ENCODE measurements at regions not wholly inside any gene's neighbourhood (a gene's known extent, or its start where the extent isn't known, plus 50 kb on each side); places are given as distances from the start of the nearest gene placed in this dataset.

DNA sequence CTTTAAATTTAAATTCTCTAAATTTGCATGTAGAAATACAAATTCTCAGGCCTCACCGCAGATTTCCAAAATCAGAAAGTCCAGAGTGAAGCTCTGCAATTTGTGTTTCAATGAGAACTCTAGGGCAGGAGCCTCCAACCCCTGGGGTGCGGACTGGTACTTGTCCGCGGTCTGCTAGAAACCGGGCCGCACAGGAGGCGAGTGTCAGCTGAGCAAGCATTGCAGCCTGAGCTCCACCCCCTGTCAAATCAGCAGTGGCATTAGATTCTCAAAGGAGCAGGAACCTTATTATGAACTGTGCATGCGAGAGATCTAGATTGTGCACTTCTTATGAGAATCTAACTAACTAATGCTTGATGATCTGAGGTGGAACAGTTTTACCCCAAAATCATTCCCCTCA, 203.0 kb upstream of the PCSK2 start:
- no peak for DNase-seq

DNA sequence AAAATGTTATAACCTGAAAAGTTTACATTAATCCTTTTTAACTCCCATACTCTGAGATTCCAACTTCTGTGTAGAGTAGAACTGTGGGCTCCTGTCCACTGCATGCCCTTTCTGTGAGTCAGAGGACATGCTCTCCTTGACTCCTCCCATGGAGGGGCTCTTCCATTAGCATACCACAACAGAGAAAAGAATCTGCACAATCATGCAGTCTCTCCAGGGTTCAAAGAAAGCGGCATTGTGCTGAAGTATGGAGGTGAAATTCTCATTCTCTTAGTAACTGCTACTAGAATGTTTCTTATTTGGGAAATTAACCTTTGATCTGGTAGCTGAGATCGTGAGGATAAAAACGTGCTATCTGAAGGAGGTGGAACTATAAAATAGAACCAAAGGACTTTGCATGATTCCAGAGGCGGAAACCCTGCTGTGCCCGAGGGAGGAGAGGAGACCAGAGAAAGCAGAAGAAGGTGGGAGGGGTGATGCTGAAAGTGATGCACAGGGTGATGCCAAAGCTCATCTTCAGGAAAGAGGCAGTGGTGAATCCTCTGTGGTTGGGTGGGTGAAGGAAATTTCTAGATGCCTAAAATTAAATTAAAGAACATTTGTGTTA, 202.2 kb upstream of the PCSK2 start:
- DNase-seq = no peak

DNA sequence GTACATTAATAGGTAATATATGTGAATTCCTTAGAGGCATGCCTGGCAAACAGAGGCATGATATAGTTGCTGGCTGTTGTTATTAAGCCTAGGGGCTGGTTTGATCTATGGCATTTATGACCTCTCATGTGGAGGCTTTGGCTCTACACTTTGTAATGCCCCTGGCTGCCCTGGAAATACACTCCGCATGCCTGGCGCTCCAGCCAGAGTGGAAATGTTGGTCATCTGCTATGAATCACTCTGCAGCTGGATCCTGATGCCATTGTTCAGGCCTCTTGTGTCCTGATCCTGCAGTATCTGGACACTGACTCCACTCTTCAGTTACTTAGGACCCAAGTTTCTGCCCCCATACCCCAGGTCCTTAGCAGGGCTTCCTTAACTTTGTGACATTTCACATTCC, 200.5 kb upstream of the PCSK2 start:
- no peak for DNase-seq

DNA sequence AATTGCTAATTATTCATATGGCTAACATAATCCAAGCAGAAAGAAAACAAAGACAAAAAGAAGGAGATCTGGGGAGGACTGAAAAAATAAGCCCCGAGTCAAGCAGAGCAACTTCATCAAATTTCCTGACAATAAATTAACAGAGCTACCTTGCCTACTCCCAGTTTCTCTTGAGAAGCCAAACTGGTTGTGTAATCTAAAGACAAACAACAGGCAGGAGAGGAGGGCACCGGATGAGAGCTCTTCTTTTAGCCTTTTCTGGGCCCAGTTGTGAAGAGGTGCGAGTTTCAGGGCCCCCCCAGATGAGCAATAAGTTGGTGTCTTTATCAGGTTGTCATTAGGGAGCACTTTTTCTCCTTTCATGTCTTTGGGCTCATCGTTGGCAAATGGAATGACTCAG, 197.1 kb upstream of the PCSK2 start:
- DNase-seq = no peak

DNA sequence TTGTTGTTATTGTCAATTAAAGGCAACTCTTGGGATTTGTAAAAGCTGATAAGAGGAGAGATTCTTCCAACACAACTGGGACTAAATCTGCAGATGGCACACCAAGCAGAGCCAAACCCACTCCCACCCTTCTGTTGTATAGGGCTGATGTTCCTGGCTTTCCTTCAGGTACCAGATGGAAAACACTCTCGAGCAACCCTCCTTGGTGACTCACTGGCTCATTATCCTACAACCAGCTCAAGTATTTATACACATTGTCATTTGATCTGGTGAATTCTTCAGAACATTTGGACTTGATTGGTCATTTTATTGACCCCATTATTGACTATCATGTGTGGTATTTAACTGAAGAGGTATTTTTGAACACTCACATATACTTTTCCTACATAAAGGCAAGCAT, 190.3 kb upstream of the PCSK2 start:
- DNase-seq = no peak

DNA sequence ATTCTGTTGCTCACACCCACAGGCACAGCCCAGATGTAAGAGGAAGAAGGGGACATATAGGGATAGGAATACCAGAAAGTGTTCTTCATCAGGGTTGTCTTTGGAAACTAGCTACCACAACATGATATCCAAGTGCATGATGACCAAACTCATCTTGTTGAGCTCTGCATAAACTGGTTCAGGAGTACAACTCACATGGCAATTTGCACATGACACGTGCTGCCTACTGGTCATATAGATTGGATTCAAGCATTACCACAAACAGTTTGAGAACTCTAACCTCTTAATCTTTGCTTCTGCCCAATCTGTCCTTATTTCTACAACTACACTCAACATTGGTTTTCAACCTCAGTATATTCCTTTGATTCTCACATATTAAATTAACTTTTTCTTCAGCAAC, 184.7 kb upstream of the PCSK2 start:
- no peak for DNase-seq

DNA sequence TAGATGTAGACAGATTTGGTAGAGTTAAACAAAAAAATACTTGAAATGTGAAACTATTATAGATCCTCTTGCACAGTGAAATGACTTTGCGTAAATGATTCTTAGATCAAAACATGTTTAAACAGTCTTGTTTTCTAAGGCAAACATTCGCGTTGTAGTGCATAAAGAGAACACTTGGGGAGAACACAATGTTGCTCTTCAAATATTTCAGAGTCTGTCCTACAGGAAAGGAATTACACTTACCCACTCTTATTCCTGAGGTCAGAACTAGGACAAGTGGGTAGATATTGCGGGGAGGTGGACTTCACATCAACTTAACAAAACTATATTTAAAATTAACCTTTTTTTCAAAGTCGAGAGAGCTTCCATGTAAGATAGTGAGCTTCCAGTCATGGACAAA, 183.5 kb upstream of the PCSK2 start:
- no peak for DNase-seq

DNA sequence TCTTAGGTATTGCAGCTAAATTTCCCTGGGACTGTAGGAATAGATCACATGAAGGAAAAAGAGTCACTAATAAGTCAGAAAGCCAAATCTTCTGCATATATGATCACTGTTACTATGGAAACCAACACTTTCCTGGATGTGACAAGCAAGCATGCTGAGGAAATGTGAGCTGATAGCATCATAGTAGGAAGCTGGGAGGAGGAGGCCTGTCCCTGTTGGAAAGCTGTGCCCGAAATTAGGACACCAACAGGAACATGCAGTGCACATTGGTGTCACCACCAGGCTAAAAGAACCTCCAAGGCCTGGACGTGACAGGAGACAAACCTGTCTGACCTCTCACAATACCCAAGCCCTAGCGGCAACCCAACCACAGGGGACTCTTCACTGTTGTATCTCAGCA, 181.9 kb upstream of the PCSK2 start:
- DNase-seq = no peak

DNA sequence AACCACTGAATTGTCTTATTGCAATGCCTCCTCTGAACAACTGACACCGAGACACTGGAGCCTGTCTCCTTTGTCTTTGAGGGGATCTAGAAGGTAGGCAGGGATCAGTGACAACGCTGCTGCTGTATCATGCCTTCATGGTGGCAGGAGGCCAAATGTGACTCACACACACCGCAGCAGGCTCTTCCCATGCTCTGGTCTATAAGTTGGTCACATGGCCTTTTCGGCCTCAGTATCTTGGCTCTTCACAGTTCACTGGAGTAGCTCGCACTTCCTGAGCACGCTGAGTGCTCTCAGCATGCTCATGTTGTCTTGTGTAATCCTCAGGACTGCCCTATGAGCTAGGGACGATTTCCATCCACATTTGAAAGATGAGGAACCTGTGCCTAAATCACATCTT, 167.4 kb upstream of the PCSK2 start:
- no peak for DNase-seq

DNA sequence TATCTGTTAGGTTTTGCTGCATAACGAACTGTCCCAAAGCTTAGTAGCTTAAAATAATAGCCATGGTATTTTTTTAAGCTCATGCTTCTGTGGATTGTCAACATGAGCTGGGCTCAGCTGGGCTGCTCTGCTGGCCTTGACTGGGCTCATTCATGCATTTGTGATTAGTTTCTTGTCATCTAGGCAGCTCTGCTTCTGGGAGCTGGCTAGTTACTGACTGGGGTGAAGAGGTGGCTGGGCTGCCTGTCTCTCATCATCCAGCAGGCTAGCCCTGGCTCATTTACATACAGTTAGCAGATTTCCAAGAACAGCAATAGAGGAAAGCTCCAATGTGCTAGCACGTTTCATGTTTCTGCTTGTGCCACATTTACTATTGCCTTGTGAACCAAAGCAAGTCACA, 165.1 kb upstream of the PCSK2 start:
- DNase-seq = no peak

DNA sequence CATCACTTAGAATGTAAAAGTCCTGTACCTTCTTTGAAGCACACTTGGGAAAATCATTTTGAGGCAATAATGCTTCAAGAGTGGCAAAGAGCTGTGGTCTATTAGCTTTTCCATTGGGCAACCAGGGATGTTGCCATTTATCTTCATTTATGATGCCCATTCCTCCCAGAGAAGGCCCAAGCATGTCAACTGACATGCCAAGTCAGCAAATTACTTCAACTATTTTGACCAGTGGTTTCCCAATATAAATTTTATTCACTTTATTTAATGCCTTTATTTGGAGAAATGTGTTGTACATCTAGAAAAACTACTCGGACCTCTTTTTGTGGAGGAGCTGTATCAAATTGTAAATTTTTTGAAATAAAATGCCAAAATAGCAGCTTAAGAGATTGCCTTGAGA, 164.1 kb upstream of the PCSK2 start:
- no peak for DNase-seq

DNA sequence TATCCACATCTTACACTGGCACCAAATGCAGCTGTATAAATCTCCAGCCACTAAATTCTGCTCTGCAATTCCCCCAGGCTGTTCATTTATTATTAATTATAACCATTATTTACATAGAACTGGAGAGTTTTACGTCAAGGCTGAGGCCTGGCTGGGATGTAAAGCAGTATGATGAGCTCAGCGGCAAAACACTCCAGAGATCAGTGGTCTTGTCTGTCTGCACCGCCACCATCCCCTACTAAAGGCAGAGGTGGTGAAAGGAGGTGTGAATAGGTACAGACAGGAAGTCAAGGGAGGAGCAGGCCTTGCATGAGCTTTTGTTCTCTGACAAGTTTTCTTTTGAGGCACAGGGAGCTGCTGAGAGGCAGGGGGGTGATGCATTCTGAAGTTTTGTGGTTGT, 159.9 kb upstream of the PCSK2 start:
- no peak for DNase-seq

DNA sequence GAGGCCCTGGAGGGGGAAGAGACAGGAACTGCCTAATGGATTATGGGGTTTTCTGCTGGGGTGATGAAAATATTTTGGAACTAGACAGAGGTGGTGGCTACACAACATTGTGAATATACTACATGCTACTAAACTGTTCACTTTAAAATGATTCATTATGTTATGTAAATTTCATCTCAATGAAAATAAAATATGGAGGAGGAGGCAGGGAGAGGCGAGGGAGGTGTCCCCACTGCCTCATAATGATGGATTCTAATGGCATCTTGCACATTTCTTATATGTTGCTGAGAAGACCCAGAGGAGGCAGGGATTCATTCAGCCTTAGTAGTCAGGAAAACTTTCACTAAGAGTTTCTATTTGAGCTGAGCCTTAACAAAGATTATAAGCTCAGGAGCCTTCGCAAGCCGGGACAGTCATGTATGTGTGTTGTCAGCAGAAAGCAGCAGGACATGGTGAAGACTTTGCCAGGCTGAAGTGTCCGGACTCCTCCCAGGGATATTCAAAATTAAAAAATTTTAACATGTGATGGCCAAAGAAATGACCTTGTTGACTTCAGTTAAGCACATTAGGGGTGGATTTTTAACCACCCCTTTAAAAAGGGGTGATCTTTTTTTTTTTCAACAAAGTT, 158.6 kb upstream of the PCSK2 start:
- DNase-seq = no peak

DNA sequence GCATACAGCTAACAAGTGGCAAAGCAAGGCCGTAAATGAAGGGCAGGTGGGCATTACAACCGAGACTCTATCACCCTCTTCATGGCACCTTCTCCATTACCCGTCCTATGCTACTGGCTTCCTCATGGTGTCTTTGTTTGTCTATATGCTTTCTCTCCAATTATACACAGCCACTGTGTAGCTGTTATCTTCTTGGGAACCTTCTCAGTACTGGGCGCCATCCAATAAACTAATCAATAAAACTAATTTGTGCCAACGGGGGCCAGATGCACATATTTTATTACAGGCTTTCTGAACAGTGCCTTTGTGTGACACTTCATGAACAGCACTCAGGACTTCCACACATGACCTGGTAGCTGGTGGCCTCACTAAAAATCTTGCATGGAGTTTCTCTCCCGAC, 149.8 kb upstream of the PCSK2 start:
- no peak for DNase-seq

DNA sequence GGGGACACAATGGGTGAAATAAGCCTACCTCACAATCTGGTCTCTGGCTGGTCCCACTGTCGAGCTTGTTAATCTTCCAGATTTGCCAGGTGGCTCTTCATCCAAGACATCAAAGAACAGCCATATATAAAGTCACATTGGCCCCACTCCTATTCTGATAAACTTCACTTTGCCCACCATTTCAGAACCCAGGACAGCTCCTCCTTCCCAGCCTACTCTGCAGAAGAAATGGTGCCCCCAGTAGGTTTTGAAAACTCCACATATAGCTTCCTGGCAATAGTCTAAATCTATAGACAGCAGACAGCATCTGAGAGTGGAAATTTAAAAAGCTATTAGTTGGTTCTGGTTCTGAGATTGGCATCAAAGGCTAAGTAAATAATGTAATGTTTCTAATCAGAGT, 143.1 kb upstream of the PCSK2 start:
- no peak for DNase-seq

DNA sequence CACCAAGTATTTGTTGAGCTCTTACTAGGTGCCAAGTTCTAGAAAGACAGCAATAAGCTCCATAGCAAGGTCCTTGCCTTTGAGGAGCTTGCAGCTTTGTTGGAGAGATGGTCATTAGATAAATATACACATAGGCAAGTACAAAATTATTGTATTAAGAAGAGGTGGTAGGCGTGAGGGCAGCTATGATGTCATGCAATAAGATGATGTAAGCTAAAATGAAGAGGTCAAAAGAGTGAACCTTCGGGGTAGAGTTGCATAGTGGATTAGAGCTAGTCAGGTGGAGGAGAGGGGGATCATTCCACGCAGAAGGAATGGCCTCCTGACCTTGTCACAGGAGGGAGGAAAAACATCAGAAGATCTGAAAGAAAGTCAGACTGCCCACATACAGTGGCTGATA, 141.9 kb upstream of the PCSK2 start:
- no peak for DNase-seq

DNA sequence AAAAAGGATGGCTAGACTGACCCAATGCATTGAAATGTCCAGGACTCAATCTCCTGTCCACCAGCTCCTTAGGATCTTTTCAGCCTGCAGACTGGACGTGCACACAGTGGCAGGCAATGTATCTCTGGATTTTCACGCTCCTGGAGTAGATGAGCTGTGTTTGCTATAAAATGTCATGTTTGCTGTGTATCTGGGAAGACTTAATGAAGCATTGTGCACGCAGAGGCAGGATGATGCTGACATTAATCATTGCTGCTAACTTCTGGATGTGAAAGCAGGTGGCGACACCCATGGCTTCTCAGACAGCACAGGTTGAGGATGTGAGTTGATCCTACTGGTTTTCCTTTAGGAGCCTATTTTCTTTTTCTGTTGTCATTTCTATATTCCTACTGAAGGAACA, 133.1 kb upstream of the PCSK2 start:
- no peak for DNase-seq

DNA sequence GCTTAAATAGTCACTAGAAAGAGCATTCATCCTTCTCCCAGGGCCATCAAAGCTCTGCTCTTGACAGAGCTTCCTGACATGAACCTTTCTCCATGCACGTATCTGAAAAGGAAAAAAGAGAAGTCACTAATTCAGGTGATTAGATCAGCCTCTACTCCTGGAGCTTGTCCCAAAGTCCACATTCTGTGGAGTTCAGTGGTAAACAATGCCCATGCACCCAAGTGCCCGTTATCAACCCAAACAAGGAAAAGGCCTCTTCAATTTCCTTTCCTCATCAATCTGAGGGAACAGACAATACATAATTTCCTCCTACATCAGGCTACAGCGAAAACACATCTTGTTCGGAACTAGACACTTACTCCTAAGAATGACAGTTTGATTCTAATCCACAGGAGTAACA, 129.2 kb upstream of the PCSK2 start:
- no peak for DNase-seq

DNA sequence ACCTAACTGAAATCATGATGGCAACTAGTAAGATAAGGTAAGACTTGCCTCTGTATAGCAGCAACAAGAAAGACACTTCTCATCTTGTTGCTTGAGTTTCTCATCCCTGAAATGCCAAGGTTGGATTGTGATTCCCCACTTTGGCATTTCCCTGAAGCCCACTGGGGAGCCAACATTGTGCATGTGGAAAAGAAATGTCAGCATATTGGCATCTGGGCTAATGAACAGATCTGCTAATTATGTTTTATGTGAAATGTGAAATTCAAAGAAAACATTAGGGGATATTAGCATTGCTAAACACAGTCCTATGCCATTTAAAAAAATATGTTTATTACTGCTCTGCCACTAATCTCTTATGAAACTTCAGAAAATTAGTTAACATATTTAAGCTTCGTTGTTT, 126.3 kb upstream of the PCSK2 start:
- DNase-seq = no peak

DNA sequence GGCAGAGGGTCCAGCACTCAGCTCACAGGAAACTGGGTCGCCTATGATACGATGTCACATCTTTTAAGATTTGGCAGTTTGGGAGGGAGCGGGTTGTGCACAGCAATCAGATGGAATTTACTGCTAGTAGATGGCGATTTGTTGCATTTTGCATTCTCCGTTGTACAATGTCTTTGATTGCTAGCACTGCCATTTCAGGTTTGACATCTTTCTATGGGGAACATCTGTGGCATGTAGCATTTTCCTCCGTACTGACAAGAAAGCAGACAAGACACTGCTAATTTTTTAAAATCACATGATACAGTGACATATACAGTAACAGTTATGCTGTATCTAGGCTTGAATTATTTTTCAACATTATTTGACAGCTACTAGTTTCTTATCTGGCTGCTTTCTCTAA, 119.7 kb upstream of the PCSK2 start:
- DNase-seq = no peak

DNA sequence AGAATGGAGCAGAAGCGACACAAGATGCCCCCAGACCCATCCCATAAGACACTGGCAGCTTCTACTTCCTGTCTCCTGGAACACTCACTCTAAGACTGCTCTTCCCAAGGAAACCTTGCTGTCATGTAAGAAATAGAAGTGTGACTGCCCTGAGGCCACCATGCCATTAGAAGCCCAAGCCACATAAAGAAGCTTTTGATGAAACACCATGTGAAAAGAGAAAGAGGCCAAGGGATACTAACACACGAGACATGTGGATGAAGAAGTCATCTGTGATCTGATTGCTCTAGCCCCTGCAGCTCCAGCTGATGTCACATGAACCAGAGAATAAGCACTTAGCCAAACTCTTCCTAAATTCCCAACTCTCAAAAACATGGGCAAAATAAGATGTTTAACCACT, 117.9 kb upstream of the PCSK2 start:
- no peak for DNase-seq

DNA sequence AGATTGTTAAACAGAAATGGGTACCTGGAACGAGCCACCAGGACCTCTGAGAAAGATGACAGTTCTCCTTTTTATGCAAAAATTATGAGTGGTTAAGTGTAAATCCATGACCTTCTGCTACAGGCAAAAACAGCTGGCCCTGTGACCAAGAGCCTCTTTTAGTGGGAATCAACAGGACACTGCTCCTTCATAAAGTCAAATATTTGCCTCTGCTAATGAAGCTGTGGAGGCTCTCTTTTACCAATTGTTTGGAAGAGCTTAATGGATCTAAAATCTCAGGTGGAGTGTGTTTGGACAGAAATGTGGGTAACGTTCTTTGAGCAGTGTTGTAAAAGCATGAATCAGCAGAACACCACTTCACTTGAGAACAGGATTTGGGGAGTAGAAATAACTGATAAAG, 117.5 kb upstream of the PCSK2 start:
- no peak for DNase-seq

DNA sequence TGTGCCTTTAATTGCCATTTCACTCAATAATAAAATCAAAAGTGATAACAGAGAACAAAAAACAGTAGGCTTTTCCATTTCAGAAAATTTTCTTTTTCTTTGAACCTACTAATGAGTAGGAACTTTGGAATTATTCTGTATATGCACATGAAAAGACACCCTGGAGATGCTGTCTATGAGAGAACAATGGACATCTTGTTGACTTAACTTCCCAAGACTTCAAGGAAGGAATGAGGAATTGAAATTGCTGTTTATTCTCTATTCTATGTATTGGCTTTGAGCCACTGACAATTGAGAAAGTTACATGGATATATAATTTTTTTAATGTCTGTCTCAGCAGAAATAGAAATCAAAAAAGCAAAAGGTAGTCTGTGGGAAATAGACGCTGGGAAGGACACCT, 98.6 kb upstream of the PCSK2 start:
- no peak for DNase-seq

DNA sequence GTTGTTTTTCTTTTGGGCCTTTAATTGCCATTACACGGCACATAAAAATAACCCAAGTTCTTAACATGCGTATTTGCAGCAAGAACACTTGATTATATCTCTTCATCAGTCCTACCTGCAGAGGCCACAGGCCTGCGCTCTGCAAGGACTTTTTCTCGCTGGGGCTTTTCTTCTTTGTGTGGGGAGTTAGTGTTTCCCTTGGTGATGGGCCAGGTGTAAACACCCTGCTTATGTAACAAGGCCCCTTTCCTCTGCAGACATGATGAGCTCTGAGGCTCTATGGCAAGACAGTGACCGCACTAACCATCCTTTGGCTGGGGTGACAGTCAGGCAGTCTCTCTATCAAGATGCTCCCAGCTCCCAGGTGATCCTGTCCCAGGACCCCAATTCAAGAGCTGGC, 97.8 kb upstream of the PCSK2 start:
- DNase-seq = no peak

DNA sequence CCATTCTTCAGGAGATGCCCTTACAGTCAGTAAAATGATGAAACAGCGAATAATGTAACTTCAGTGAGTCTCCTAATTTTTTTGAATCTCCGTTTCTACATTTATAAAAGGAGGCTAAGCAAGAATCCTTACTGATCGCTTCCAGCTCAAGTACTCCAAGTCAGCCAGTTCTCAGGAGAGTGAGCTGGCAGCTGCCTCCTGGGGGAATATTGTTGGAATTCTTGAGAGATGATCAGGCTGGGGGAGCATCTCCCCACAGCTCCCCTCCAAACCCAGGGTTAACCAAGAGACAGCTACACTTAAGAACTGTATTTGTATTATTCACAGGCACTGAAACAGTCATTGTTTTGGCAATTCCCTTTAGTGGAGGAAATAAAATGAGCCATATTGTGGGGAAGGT, 89.1 kb upstream of the PCSK2 start:
- DNase-seq = no peak

DNA sequence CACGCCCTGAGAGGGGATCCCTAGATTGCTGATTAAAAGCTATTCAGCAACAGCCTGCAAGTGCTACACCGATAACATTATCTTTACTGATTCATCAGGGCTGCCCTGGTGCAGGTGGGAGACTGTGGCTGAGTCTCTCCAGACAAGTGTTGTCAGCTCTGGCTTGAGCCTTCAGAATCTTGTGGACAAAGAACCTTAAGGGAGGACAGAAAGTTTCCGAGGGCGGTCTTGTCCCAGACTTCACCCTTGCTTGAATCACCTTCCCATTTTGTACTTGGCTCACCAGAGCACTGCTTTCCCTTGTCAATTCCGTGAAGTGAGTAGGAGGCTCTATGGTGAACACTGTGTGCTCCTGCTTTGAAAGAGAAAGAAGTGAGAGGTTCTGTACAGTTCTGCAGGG, 88.6 kb upstream of the PCSK2 start:
- no peak for DNase-seq

Data from MV-4-11 (cell line).